ENCODE measurements at regions not wholly inside any gene's neighbourhood (a gene's known extent, or its start where the extent isn't known, plus 50 kb on each side); places are given as distances from the start of the nearest gene placed in this dataset.
A peak's percentile ranks its signal among the peaks of the same experiment; 100 is the strongest.

- TF ChIP-seq SUPT20H (IDR thresholded peaks at IDR 0.05; ENCODE audit: borderline replicate concordance, control insufficient read depth, low read depth, low read length) (no peak), ZNF687 (IDR thresholded peaks at IDR 0.05) (no peak), SPI1 (IDR thresholded peaks at IDR 0.05; ENCODE audit: borderline replicate concordance, insufficient read depth, low read depth, low read length) (peak; percentile 42; the same call in 1 of the 2 replicates), IRF3 (IDR thresholded peaks at IDR 0.05) (no peak), ATF7 (IDR thresholded peaks at IDR 0.05; ENCODE audit: low read depth) (peak; percentile 81), HDAC2 (IDR thresholded peaks at IDR 0.05) (no peak)
These were observed 79.2 kb upstream of the HSPA9 start (continued) for GRCh38 chr5:138654281-138654867.

- Histone ChIP-seq H2AFZ (ENCODE audit: control insufficient read depth, low read depth, low read length) (no peak overlapping the region), H4K20me1 (ENCODE audit: control insufficient read depth, insufficient read depth) (no peaks in the 10 kb centered on the region), H3K4me2 (ENCODE audit: control insufficient read depth, insufficient read depth) (no peak overlapping the region), H3K9me3 (replicated peaks; ENCODE audit: control insufficient read depth, insufficient read depth, low read length) (no peaks in the 10 kb centered on the region), H3K9ac (ENCODE audit: control insufficient read depth, insufficient read depth, low read length) (no peak overlapping the region), H3K36me3 (ENCODE audit: control insufficient read depth in 2 of 2, insufficient read depth in 2 of 2, low read length in 1 of 2) (no peaks in the 10 kb centered on the region), H3K27ac (ENCODE audit: control insufficient read depth, insufficient read depth) (no peak overlapping the region), H3K4me3 (no peak overlapping the region), H3K79me2 (ENCODE audit: control insufficient read depth, insufficient read depth, low read length) (no peaks in the 10 kb centered on the region), H3K4me1 (ENCODE audit: control insufficient read depth, insufficient read depth, low read length) (peaks cover 42% of the 10 kb centered on the region), H3K27me3 (replicated peaks in 1 of 2; ENCODE audit: control insufficient read depth in 2 of 2, insufficient read depth in 2 of 2, low read length in 1 of 2) (no peaks in the 10 kb centered on the region)
- ATAC-seq: peak; percentile 47
- POLR2A ChIA-PET: interaction anchor here (0.6 kb wide), 1 partner anchor 18 kb away, joined by 5 read pairs; no protein-coding TSS in a partner anchor
- FAIRE-seq: no peak
- intact Hi-C loops (cut with micrococcal nuclease; ENCODE audit: unreplicated experiment): no loop called here
- SMC1A ChIA-PET (ENCODE audit: uncharacterized antibody, unreplicated experiment): no interaction called here
- TF ChIP-seq CTCF (IDR thresholded peaks at IDR 0.05 in 2 of 3, conservative IDR thresholded peaks at IDR 0.05 in 1 of 3; ENCODE audit: control insufficient read depth in 2 of 3, extremely low read depth in 1 of 3, insufficient read depth in 1 of 3, low read depth in 3 of 3, low read length in 3 of 3) (peak in 1 of 3 experiments; percentile 28; a peak in 2 of 6 replicates), CHD1 (IDR thresholded peaks at IDR 0.05; ENCODE audit: low read depth, low read length) (no peak)
- in situ Hi-C loops (cut with MboI): no loop called here
- no peak for DNase-seq (ENCODE audit: low read depth, low spot score)
- CTCF ChIA-PET: interaction anchor here (0.6 to 1.7 kb wide), 4 partner anchors 74 to 609 kb away, joined by 3 to 5 read pairs (median 4); partner anchors contain the start of gene HSPA9
- RAD21 ChIA-PET (ENCODE audit: unreplicated experiment): interaction anchor here (0.8 kb wide), 1 partner anchor 609 kb away, joined by 3 read pairs; no protein-coding TSS in a partner anchor
- no TSS peak for BruUV-seq (replicated peaks)
- 16% methylated on average over 4 of the region's 4 CpGs for WGBS (ENCODE audit: insufficient coverage, insufficient replicate concordance, low lambda C conversion rate, missing lambda C conversion rate)
These were observed 78.3 kb upstream of the HSPA9 start for GRCh38 chr5:138653502-138653901.

All from GM12878 (cell line).